Sigmoid colon (tissue), 6 donors: ENCODE measurements at regions not wholly inside any gene's neighbourhood (a gene's known extent, or its start where the extent isn't known, plus 50 kb on each side); places are given as distances from the start of the nearest gene placed in this dataset.

Experiments used
- DNase-seq: peaks from one replicate; pipeline ENCODE4 v3.0.0-alpha.2; 2019
- H3K27ac ChIP-seq, 4 donors: fragments of 200-600 bp; sonication (generic); one replicate each; pipeline ENCODE4 v1.5.1; 2016 to 2019; ENCODE audit warnings: mild to moderate bottlenecking in 1 of 4
- H3K27me3 ChIP-seq, 3 donors: fragments of 200-600 bp; sonication (generic); one replicate each; pipeline ENCODE4 v1.5.1; 2019; ENCODE audit warnings: mild to moderate bottlenecking in 1 of 3
- H3K36me3 ChIP-seq, 4 donors: fragments of 200-600 bp; sonication (generic); one replicate each; pipeline ENCODE4 v1.5.1; 2016 to 2019
- H3K4me1 ChIP-seq, 4 donors: fragments of 200-600 bp; sonication (generic); one replicate each; pipeline ENCODE4 v1.5.1; 2017 to 2019
- H3K4me3 ChIP-seq, 4 donors: fragments of 200-600 bp; sonication (generic); one replicate each; pipeline ENCODE4 v1.5.1; 2017 to 2019; ENCODE audit warnings: mild to moderate bottlenecking in 2 of 4, moderate library complexity in 1 of 4
- H3K9me3 ChIP-seq, 4 donors: fragments of 200-600 bp in 3 of 4; sonication (generic) in 3 of 4; one replicate each; pipeline versions ENCODE4 v1.5.1 to v1.6.1; 2013 to 2019
- EP300 ChIP-seq, 4 donors: sonication (generic); formaldehyde crosslinking; IDR thresholded peaks; one replicate each; pipeline ENCODE4 v1.6.1; 2017; ENCODE audit warnings: antibody characterized with exemption in 4 of 4
- POLR2A ChIP-seq, 2 donors: fragments of 450-650 bp; IDR thresholded peaks; one replicate each; pipeline ENCODE4 v1.6.1; 2016; ENCODE audit warnings: antibody characterized with exemption in 2 of 2, mild to moderate bottlenecking in 2 of 2, moderate library complexity in 2 of 2
- POLR2AphosphoS5 ChIP-seq, 4 donors: sonication (generic); formaldehyde crosslinking; IDR thresholded peaks; one replicate each; pipeline ENCODE4 v1.6.1; 2017; ENCODE audit warnings: antibody characterized with exemption in 4 of 4
- WGBS, 2 donors: extraction: QIAGEN DNeasy Blood & Tissue Kit; methylation state at CpG; one replicate each; pipeline ENCODE4 v1.1.7; 2013; 5-methylcytosine and 5-hydroxymethylcytosine counted together
- intact Hi-C: fragments of 100-400 bp; cut with DNase I; formaldehyde crosslinking; loops from one replicate; pipeline ENCODE4 v1.15.1; 2023
- TF ChIP-seq, protein P1 (sequence below), 4 experiments: fragments of 450-650 bp in 3 of 4; fragments of 200-600 bp in 1 of 4; IDR thresholded peaks; one replicate each; pipeline ENCODE4 v1.5.1; 2016 to 2019; ENCODE audit warnings: antibody characterized with exemption in 4 of 4, mild to moderate bottlenecking in 3 of 4, moderate library complexity in 2 of 4
- donor health status: healthy with polysubstance abuse.
- donor health status: healthy.

DNA sequence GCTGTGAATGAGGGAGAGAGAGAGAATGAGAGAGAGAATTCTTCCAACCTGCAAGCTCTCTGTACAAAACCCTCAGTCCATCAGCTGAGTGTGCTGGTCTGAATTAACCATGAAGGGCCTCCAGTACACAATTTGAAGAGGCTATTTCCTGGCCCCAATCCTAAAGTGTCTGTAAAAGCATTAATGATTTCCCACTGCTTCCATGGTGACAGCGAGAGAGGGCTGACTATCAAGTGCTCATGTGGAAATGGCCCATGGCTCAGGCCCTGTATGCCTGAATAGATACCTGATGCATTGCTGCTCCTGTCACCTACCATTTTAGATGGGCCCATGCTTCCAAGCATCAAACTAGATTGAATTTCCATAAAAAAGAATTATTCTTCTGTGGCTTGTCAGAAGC, 592.4 kb downstream of the KIF4B start:
- H3K36me3 ChIP-seq: no peaks in the 10 kb centered on the region
- no peaks in the 10 kb centered on the region for H3K9me3 ChIP-seq
- intact Hi-C loops: no loop called here
- 57 to 71% methylated on average over 1 of the region's 1 CpG for WGBS, 2 donors
- no peaks in the 10 kb centered on the region for H3K27me3 ChIP-seq
- no peaks in the 10 kb centered on the region for H3K4me1 ChIP-seq
- H3K4me3 ChIP-seq: no peak overlapping the region
- no peak for DNase-seq
- H3K27ac ChIP-seq: no peak overlapping the region
- TF ChIP-seq POLR2AphosphoS5 (IDR thresholded peaks at IDR 0.05): no peak
- TF ChIP-seq POLR2A (IDR thresholded peaks at IDR 0.05): no peak
- TF ChIP-seq, protein P1, sequence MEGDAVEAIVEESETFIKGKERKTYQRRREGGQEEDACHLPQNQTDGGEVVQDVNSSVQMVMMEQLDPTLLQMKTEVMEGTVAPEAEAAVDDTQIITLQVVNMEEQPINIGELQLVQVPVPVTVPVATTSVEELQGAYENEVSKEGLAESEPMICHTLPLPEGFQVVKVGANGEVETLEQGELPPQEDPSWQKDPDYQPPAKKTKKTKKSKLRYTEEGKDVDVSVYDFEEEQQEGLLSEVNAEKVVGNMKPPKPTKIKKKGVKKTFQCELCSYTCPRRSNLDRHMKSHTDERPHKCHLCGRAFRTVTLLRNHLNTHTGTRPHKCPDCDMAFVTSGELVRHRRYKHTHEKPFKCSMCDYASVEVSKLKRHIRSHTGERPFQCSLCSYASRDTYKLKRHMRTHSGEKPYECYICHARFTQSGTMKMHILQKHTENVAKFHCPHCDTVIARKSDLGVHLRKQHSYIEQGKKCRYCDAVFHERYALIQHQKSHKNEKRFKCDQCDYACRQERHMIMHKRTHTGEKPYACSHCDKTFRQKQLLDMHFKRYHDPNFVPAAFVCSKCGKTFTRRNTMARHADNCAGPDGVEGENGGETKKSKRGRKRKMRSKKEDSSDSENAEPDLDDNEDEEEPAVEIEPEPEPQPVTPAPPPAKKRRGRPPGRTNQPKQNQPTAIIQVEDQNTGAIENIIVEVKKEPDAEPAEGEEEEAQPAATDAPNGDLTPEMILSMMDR (IDR thresholded peaks at IDR 0.05): no peak
- TF ChIP-seq EP300 (IDR thresholded peaks at IDR 0.05): no peak

- DNase-seq: no peak
- Histone ChIP-seq H3K27me3 (no peaks in the 10 kb centered on the region), H3K9me3 (no peaks in the 10 kb centered on the region), H3K27ac (no peak overlapping the region), H3K36me3 (no peaks in the 10 kb centered on the region), H3K4me3 (no peak overlapping the region), H3K4me1 (no peaks in the 10 kb centered on the region)
- intact Hi-C loops: no loop called here
- 43 to 62% methylated on average over 4 of the region's 4 CpGs for WGBS, 2 donors
- no peak for TF ChIP-seq EP300 (IDR thresholded peaks at IDR 0.05)
- TF ChIP-seq, protein P1 (IDR thresholded peaks at IDR 0.05): peak in 2 of 4 experiments; percentile 18 to 31
Observed at GRCh38 chr5:155616779-155617392, 603.3 kb downstream of the KIF4B start.

GRCh38 chr5:155619688-155620087, 606.1 kb downstream of the KIF4B start:
- TF ChIP-seq EP300 (IDR thresholded peaks at IDR 0.05) (no peak), POLR2AphosphoS5 (IDR thresholded peaks at IDR 0.05) (no peak), POLR2A (IDR thresholded peaks at IDR 0.05) (no peak)
- TF ChIP-seq, protein P1 (IDR thresholded peaks at IDR 0.05): no peak
- no peaks in the 10 kb centered on the region for H3K9me3 ChIP-seq
- no peak overlapping the region for H3K27ac ChIP-seq
- H3K4me3 ChIP-seq: no peak overlapping the region
- WGBS, 2 donors: 80 to 82% methylated on average over 5 of the region's 5 CpGs
- no peaks in the 10 kb centered on the region for H3K4me1 ChIP-seq
- no peaks in the 10 kb centered on the region for H3K27me3 ChIP-seq
- no peak for DNase-seq
- intact Hi-C loops: no loop called here
- H3K36me3 ChIP-seq: no peaks in the 10 kb centered on the region

GRCh38 chr5:155620821-155621410, 607.4 kb downstream of the KIF4B start:
- TF ChIP-seq POLR2A (IDR thresholded peaks at IDR 0.05) (no peak), POLR2AphosphoS5 (IDR thresholded peaks at IDR 0.05) (no peak), EP300 (IDR thresholded peaks at IDR 0.05) (no peak)
- TF ChIP-seq, protein P1 (IDR thresholded peaks at IDR 0.05): no peak
- H3K4me1 ChIP-seq: no peaks in the 10 kb centered on the region
- 42 to 76% methylated on average over 7 of the region's 7 CpGs for WGBS, 2 donors
- no peak overlapping the region for H3K27ac ChIP-seq
- no peak overlapping the region for H3K4me3 ChIP-seq
- H3K27me3 ChIP-seq: no peaks in the 10 kb centered on the region
- DNase-seq: no peak
- intact Hi-C loops: no loop called here
- no peaks in the 10 kb centered on the region for H3K36me3 ChIP-seq
- H3K9me3 ChIP-seq: no peaks in the 10 kb centered on the region
